ENCODE measurements at regions not wholly inside any gene's neighbourhood (a gene's known extent, or its start where the extent isn't known, plus 50 kb on each side); places are given as distances from the start of the nearest gene placed in this dataset.

- DNase-seq (ENCODE audit: low read depth), result no peak
These were observed 167.4 kb upstream of the C1orf21 start for GRCh38 chr1:184219414-184219813.

- DNase-seq (ENCODE audit: low read depth), result no peak
These were observed 166.9 kb upstream of the C1orf21 start for GRCh38 chr1:184219883-184220282.

GRCh38 chr1:184221087-184221486 is 165.7 kb upstream of the C1orf21 start:
- DNase-seq (ENCODE audit: low read depth), result no peak

DNA sequence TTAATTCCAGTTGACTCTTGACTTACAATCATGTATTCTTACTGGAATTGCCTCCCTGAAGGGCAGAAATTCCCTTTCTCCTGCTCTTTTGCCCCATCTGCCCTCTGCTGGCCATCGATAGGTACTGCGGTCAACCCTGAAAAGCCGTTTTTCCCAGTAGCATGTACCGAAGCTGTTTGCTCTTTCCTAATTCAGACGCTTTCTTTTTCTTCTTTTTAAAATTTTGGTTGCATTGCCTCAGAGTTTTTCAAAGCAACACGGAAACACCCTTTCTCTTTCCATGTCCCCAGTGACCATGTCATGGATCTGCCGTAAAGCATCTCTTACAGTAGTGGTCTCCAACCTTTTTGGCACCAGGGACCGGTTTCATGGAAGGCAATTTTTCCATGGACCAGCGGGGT is 164.2 kb upstream of the C1orf21 start:
- no peak for DNase-seq (ENCODE audit: low read depth)

DNA sequence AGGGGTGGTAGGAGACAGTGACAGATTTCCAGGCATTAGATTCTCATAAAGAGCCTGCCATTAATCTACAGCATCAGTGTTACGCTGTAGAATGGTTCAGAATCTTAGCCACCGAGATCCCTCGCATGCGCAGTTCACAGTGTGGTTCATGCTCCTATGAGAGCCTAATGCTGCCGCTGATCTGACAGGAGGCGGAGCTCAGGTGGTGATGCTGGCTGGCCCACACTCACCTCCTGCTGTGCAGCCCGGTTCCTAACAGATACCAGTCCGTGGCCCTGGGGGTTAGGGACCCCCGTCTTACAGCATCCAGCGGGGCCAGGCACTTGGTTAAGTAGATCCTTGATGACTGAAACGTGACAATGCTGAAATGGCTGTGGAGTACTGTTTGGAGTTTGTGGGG is 163.6 kb upstream of the C1orf21 start:
- no peak for DNase-seq (ENCODE audit: low read depth)

DNA sequence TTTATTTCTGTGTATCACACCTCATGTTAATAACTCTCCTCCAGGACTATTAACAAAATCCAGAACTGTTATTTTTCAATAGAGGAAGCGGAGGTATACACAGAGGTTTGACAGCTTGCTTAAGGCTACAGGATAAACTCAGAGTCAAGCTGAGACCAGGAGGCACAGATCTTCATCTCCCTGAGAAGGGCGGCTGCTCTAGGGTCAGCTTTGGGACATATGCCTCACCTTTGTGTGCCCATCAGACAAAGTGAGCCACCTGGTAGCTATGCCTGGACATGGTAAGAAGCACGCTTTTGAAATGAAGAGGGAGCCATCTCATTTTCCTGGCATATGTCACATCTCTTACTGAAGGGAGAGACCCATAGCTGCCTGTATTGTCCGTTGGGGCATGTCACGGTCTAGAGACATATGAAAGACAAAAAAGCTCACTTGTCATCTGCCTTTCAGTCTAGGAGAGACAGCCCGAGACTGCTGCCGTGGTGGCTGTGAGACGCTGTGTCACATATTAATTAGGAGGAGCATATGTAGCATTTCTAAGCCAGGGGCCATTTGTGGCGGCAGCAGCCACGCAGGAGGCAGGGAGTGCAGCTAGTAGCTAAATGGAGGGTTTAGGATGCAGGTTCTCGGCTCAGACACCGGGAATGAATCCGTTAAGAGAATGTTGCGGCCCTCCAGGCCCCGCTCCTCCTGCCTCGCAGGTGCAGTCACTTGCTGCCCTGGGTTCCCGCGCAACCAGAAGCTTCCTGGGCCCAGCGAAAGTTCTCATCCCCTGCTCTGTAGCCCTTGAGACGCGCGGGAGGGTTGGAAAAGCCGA is 161.3 kb upstream of the C1orf21 start:
- DNase-seq (ENCODE audit: low read depth), result no peak

DNA sequence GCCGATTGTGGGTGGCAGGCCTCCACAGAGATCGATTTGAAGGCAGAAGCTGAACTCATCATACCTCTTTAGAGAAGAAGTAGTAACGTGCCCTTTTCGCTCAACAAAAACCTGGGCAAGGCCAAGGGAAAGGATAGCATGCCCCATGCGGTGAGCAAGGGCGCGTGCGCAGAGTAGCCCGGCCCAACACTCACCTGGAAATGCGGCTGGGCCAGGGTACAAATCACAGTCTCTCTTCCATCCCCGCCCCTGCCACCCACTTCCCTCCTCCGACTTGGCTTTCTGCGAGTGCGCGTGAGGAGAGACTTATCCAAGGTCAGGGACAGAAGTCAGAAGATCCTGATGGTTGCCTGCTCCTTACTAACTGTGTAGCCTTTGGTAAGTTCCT is 160.7 kb upstream of the C1orf21 start:
- no peak for DNase-seq (ENCODE audit: low read depth)

GRCh38 chr1:184228558-184228957 is 158.3 kb upstream of the C1orf21 start:
- no peak for DNase-seq (ENCODE audit: low read depth)

DNA sequence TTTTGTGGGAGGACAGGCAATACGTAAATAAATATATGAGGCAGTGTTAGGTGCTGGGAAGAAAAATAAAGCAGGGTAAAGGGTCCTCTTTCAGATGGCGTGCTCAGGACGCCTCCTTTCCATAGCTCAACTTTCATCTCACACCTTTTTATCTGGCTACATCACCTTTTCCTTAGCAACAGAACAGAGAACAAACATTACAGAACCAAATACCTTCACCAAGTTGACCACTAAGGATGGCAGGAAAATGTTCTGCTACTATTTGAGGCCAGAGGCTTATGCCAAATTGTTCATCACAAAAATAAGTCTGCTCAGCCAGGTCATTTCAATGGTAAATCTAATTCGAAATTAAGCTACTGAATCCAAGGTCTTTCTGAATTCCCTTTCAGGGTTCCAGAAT is 149.2 kb upstream of the C1orf21 start:
- no peak for DNase-seq (ENCODE audit: low read depth)

- no peak for DNase-seq (ENCODE audit: low read depth)
These were observed 145.4 kb upstream of the C1orf21 start for GRCh38 chr1:184241446-184241845.

GRCh38 chr1:184242507-184242943 is 144.3 kb upstream of the C1orf21 start:
- no peak for DNase-seq (ENCODE audit: low read depth)

DNA sequence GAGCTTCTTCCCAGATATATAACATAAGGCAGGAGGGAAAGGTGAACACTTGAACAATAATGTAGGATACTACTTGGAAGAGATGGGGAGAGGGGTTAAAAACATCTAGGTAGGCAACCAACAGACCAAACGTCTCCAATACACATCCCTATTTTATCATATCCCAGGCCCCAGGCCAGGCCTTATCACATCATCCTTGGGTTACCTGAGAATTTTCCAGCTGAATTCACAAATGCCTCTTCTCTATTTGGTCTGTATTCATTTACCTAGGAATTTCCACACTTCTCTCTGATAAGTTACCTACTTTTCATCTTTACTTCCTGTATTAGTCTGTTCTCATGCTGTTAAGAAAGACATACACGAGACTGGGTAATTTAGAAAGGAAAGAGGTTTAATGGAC is 141.9 kb upstream of the C1orf21 start:
- no peak for DNase-seq (ENCODE audit: low read depth)

DNA sequence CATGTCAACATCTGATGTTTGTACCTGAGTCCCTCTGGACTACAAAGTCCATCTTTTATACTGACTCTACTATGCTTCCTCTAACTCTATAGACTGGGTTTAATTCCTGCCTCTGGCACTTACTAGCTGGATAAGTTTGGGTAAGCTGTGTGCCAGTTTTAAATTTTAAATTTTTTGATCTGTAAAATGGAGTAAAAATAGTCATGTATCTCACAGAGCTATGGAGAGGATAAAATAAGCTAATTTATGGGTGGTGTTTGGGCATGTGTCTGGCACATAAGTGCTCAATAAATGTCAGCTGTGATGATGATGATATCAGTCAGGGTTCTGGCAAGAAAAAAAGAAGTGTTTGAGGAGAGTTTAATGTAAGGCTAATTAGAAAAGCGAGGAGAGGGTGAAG is 139.2 kb upstream of the C1orf21 start:
- DNase-seq (ENCODE audit: low read depth), result no peak

DNA sequence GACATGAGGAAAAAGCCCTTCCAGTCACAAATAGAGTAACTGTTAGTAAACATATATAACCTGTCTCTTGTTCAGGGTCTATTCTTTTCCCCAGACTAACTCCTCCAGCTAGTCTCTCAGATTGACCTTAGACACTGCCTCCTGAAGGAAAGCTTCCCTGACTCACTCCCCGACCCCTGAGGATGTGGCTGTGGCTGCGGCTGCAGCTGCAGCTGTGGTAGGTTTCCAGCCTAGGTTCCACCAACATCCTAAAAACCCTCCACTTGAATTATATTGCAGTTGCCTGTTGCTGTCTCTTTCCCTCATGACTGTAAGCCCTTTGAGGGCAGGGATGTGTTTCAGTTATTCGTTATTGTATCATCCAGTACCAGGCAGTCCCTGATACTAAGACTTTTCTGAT is 132.9 kb upstream of the C1orf21 start:
- no peak for DNase-seq (ENCODE audit: low read depth)

DNA sequence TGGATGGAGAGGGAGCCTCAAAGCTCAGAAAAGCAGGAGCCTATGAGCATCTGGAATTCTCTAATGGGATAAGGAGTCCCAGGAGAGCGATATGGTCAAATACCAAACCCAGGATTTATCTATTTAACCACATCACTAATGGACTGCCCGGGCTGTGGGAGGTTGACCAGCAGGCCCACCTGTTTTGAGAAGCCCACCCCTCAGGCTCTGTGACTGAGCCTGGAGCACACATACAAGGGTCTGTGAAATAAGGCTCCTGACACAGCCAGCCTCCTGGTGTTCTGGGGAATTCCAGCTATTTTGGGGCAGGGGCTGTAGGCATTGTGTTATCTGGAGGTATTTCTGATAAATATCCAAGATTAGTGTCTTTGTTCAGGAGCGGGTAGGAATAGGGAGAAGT is 132.0 kb upstream of the C1orf21 start:
- DNase-seq (ENCODE audit: low read depth), result no peak

GRCh38 chr1:184255560-184255959 is 131.3 kb upstream of the C1orf21 start:
- DNase-seq (ENCODE audit: low read depth), result no peak

DNA sequence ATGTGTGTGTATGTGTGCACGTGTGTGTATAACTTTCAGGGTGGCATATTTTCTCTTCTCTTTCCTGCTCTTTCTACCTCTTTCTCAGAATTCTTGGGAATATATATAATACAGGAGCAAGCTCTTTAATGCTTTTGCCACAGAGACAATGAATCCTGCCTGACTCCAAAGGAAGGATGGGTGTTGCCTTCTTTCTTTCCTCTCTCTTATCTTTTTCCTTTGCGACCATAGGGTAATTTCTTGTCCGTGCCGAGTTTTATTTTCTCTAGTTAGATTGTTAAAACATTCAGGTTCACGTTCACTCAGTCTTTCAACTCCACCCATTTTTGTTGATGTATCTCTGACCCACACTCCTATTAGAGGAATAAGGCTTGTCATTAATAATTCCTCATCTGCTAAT is 129.0 kb upstream of the C1orf21 start:
- DNase-seq (ENCODE audit: low read depth), result no peak

- no peak for DNase-seq (ENCODE audit: low read depth)
These were observed 128.3 kb upstream of the C1orf21 start for GRCh38 chr1:184258525-184258924.

- DNase-seq (ENCODE audit: low read depth), result no peak
These were observed 126.4 kb upstream of the C1orf21 start for GRCh38 chr1:184260382-184260781.

GRCh38 chr1:184262109-184262508 is 124.7 kb upstream of the C1orf21 start:
- no peak for DNase-seq (ENCODE audit: low read depth)

DNA sequence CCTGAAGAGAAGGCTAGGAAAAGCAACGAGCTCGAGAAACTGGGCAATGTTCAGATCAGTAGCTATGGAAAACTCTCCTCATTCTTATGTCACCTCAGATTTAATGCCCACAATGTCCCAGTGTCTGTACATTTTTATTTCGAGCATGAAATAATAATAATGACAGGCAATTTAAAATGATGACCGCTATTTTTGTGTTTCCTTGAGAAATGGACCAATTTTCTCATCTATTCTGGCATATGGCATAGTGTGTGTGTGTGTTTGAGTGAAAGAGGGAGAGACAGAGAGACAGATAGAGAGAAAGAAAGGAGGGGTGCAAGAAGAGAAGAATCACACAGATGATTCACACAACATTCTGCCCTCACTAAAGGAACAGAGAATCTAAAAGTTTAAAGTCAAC is 119.1 kb upstream of the C1orf21 start:
- no peak for DNase-seq (ENCODE audit: low read depth)

- no peak for DNase-seq (ENCODE audit: low read depth)
These were observed 116.3 kb upstream of the C1orf21 start for GRCh38 chr1:184270556-184270955.

- DNase-seq (ENCODE audit: low read depth), result no peak
These were observed 114.5 kb upstream of the C1orf21 start for GRCh38 chr1:184272175-184272866.
